Keratinocyte (primary cell): ENCODE measurements at regions not wholly inside any gene's neighbourhood (a gene's known extent, or its start where the extent isn't known, plus 50 kb on each side); places are given as distances from the start of the nearest gene placed in this dataset.

Experiments used
- DNase-seq: peaks from one replicate; pipeline ENCODE4 v3.0.0-alpha.2; 2011; ENCODE audit warnings: low read depth, missing footprints, low spot score
- FAIRE-seq: peaks from 2 replicates; lab custom pipeline; 2011; peaks lifted over from hg19 to GRCh38; lab: Jason Lieb, UNC
- H2AFZ ChIP-seq: 2 replicates; pipeline ENCODE4 v1.6.0; 2012; ENCODE audit warnings: low read length, control low read depth, inconsistent platforms; ENCODE audit not compliant: control insufficient read depth
- H3K27ac ChIP-seq: 2 replicates; pipeline ENCODE4 v1.5.1; 2011; ENCODE audit warnings: low read length; ENCODE audit not compliant: control insufficient read depth, insufficient read depth
- H3K27me3 ChIP-seq: 3 replicates; pipeline ENCODE4 v1.6.0; 2011; ENCODE audit warnings: low read length; ENCODE audit not compliant: control insufficient read depth, insufficient read depth; ENCODE audit errors: extremely low read depth
- H3K36me3 ChIP-seq, 2 experiments: 2 replicates in 1 of 2; 3 replicates in 1 of 2; pipeline ENCODE4 v1.5.1; 2011; ENCODE audit warnings: low read length in 2 of 2, mild to moderate bottlenecking in 1 of 2; ENCODE audit not compliant: control insufficient read depth in 2 of 2, insufficient read depth in 2 of 2; ENCODE audit errors: extremely low read depth in 1 of 2
- H3K4me1 ChIP-seq: 3 replicates; pipeline ENCODE4 v1.5.1; 2011; ENCODE audit warnings: low read length; ENCODE audit not compliant: control insufficient read depth, insufficient read depth; ENCODE audit errors: extremely low read depth
- H3K4me2 ChIP-seq: 3 replicates; pipeline ENCODE4 v1.6.0; 2011; ENCODE audit warnings: low read depth, low read length; ENCODE audit not compliant: control insufficient read depth, insufficient read depth; ENCODE audit errors: extremely low read depth
- H3K4me3 ChIP-seq, 3 experiments: fragments of 200-600 bp in 1 of 3; sonication (generic) in 1 of 3; 2 replicates in 2 of 3; 3 replicates in 1 of 3; pipeline ENCODE4 v1.5.1; 2011 to 2016; ENCODE audit warnings: low read length in 3 of 3, mild to moderate bottlenecking in 3 of 3, control low read depth in 2 of 3, inconsistent platforms in 1 of 3, low read depth in 1 of 3, mixed read lengths in 1 of 3, mixed run types in 1 of 3, moderate library complexity in 1 of 3; ENCODE audit not compliant: control insufficient read depth in 2 of 3, insufficient read depth in 2 of 3; ENCODE audit errors: extremely low read depth in 1 of 3
- H3K79me2 ChIP-seq: 2 replicates; pipeline ENCODE4 v1.6.0; 2012; ENCODE audit warnings: low read length; ENCODE audit not compliant: control insufficient read depth, insufficient read depth
- H3K9ac ChIP-seq: 3 replicates; pipeline ENCODE4 v1.6.0; 2011; ENCODE audit warnings: low read length; ENCODE audit not compliant: control insufficient read depth, insufficient read depth; ENCODE audit errors: extremely low read depth
- H3K9me1 ChIP-seq: 3 replicates; pipeline ENCODE4 v1.6.0; 2011; ENCODE audit warnings: low read length; ENCODE audit not compliant: control insufficient read depth, insufficient read depth; ENCODE audit errors: extremely low read depth
- H3K9me3 ChIP-seq: 2 replicates; pipeline ENCODE4 v1.5.1; 2012; ENCODE audit warnings: low read depth, low read length; ENCODE audit not compliant: control insufficient read depth
- H4K20me1 ChIP-seq: 3 replicates; pipeline ENCODE4 v1.6.0; 2011; ENCODE audit warnings: low read length; ENCODE audit not compliant: control insufficient read depth, insufficient read depth; ENCODE audit errors: extremely low read depth
- EZH2 ChIP-seq: IDR thresholded peaks from one replicate; pipeline ENCODE4 v1.6.1; 2012; ENCODE audit warnings: inconsistent platforms, mild to moderate bottlenecking, low read length, moderate library complexity
- dilution Hi-C: fragments of 300-500 bp; cut with MboI; formaldehyde crosslinking; loops from one replicate; pipeline ENCODE4 v1.7.0; 2020; ENCODE audit warnings: low sequenced_read_pairs; ENCODE audit not compliant: extremely low pct_ligation_motif_present
- TF ChIP-seq, protein P1 (sequence below), 3 experiments: IDR thresholded peaks in 1 of 3; conservative IDR thresholded peaks in 1 of 3; optimal IDR thresholded peaks in 1 of 3; 2 replicates in 2 of 3; 3 replicates in 1 of 3; pipeline versions ENCODE3 to v1.5.1; 2011; ENCODE audit warnings: low read length in 3 of 3, mild to moderate bottlenecking in 3 of 3, moderate library complexity in 2 of 3, control low read depth in 1 of 3, inconsistent platforms in 1 of 3; ENCODE audit not compliant: insufficient read depth in 2 of 3; ENCODE audit errors: extremely low read depth in 1 of 3

DNA sequence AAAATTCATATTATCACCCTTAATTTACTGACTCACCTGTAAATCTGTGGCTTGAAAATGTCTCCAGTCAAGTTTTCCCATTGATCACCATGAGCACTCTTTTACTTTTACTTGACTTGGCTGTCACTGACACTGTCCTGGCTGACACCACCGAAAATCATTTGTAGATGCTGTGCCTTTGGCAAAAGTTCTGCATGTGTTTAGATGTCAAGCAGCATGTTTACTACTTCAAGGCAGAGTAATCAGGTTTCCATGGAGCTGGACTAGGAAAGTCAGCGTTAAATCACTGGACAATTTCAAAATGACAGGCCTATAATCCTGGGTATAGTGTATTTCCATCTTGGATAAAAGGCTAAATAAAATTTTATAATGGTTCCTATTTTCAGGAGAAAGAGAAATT lies 1530.6 kb upstream of the CDH6 start:
- no peak overlapping the region for H3K9ac ChIP-seq
- DNase-seq (no peak), FAIRE-seq (no peak)
- no peak overlapping the region for H3K4me2 ChIP-seq
- no peaks in the 10 kb centered on the region for H4K20me1 ChIP-seq
- no peak overlapping the region for H3K27ac ChIP-seq
- no peaks in the 10 kb centered on the region for H3K79me2 ChIP-seq
- peaks cover 2% of the 10 kb centered on the region for H3K9me3 ChIP-seq
- no peaks in the 10 kb centered on the region for H3K9me1 ChIP-seq
- TF ChIP-seq, protein P1, sequence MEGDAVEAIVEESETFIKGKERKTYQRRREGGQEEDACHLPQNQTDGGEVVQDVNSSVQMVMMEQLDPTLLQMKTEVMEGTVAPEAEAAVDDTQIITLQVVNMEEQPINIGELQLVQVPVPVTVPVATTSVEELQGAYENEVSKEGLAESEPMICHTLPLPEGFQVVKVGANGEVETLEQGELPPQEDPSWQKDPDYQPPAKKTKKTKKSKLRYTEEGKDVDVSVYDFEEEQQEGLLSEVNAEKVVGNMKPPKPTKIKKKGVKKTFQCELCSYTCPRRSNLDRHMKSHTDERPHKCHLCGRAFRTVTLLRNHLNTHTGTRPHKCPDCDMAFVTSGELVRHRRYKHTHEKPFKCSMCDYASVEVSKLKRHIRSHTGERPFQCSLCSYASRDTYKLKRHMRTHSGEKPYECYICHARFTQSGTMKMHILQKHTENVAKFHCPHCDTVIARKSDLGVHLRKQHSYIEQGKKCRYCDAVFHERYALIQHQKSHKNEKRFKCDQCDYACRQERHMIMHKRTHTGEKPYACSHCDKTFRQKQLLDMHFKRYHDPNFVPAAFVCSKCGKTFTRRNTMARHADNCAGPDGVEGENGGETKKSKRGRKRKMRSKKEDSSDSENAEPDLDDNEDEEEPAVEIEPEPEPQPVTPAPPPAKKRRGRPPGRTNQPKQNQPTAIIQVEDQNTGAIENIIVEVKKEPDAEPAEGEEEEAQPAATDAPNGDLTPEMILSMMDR (optimal IDR thresholded peaks at IDR 0.05 in 1 of 3, IDR thresholded peaks at IDR 0.05 in 1 of 3, conservative IDR thresholded peaks at IDR 0.05 in 1 of 3; ENCODE audit: extremely low read depth in 1 of 3, insufficient read depth in 2 of 3, low read length in 3 of 3) = no peak
- TF ChIP-seq EZH2 = no peak
- no peak overlapping the region for H3K4me3 ChIP-seq
- no peaks in the 10 kb centered on the region for H3K4me1 ChIP-seq
- no peak overlapping the region for H2AFZ ChIP-seq
- H3K36me3 ChIP-seq = no peaks in the 10 kb centered on the region
- H3K27me3 ChIP-seq = no peaks in the 10 kb centered on the region
- dilution Hi-C loops = no loop called here

DNA sequence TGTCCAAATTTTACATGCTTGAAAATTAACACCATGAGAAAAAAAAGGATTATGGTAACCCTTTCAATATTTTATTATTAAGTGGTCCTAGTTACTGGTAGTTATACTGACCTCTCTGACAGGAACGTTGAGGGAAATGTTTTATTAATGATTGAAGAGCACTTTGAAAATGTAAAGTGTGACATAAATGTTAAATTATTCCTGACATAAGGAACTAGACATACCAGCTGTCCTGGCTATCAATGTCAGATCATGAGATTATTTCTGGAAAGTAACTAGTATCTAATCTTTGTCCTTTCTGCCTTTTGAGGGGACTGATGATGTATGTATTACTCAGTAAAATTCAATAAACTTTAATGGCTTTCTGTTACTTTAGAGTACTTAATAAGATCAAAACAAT lies 1538.5 kb upstream of the CDH6 start:
- no peak overlapping the region for H3K27ac ChIP-seq
- H3K9ac ChIP-seq = no peak overlapping the region
- no peak for TF ChIP-seq EZH2
- TF ChIP-seq, protein P1 (optimal IDR thresholded peaks at IDR 0.05 in 1 of 3, IDR thresholded peaks at IDR 0.05 in 1 of 3, conservative IDR thresholded peaks at IDR 0.05 in 1 of 3; ENCODE audit: extremely low read depth in 1 of 3, insufficient read depth in 2 of 3, low read length in 3 of 3) = no peak
- no peaks in the 10 kb centered on the region for H3K36me3 ChIP-seq
- H3K79me2 ChIP-seq = no peaks in the 10 kb centered on the region
- DNase-seq = no peak
- H3K4me3 ChIP-seq = no peak overlapping the region
- H3K9me1 ChIP-seq = no peaks in the 10 kb centered on the region
- no peaks in the 10 kb centered on the region for H3K9me3 ChIP-seq
- FAIRE-seq = no peak
- H3K27me3 ChIP-seq = no peaks in the 10 kb centered on the region
- no peak overlapping the region for H2AFZ ChIP-seq
- no peaks in the 10 kb centered on the region for H3K4me1 ChIP-seq
- no peaks in the 10 kb centered on the region for H4K20me1 ChIP-seq
- no peak overlapping the region for H3K4me2 ChIP-seq
- dilution Hi-C loops = no loop called here
